Kidney (tissue), 13 donors: ENCODE measurements at regions not wholly inside any gene's neighbourhood (a gene's known extent, or its start where the extent isn't known, plus 50 kb on each side); places are given as distances from the start of the nearest gene placed in this dataset.

ENCODE experiments used
- DNase-seq, 5 donors: peaks; one replicate each; pipeline ENCODE4 v3.0.0-alpha.2; 2013 to 2020
- FAIRE-seq: peaks from 2 replicates; lab custom pipeline; 2012; peaks lifted over from hg19 to GRCh38; lab: Jason Lieb, UNC
- H3K27ac ChIP-seq, 2 donors: one replicate each; pipeline ENCODE4 v1.7.0; 2013; ENCODE audit warnings: low read depth in 2 of 2, low read length in 2 of 2, inconsistent platforms in 1 of 2
- H3K27me3 ChIP-seq: one replicate; pipeline ENCODE4 v1.7.1; 2013; ENCODE audit warnings: low read length, inconsistent platforms; ENCODE audit not compliant: control insufficient read depth, insufficient read depth
- H3K36me3 ChIP-seq, 3 donors: one replicate each; pipeline versions ENCODE4 v1.7.0 to v1.7.1; 2013; ENCODE audit warnings: low read length in 3 of 3, control low read depth in 1 of 3, inconsistent platforms in 1 of 3; ENCODE audit not compliant: insufficient read depth in 3 of 3, control insufficient read depth in 2 of 3
- H3K4me1 ChIP-seq, 3 donors: one replicate each; pipeline versions ENCODE4 v1.7.0 to v1.7.1; 2013; ENCODE audit warnings: low read length in 3 of 3, inconsistent platforms in 1 of 3, low read depth in 1 of 3; ENCODE audit not compliant: control insufficient read depth in 2 of 3, insufficient read depth in 2 of 3
- H3K4me3 ChIP-seq, 3 donors: one replicate each; pipeline versions ENCODE4 v1.7.0 to v1.8.1; 2013; ENCODE audit warnings: low read length in 3 of 3, control low read depth in 1 of 3, inconsistent platforms in 1 of 3
- H3K9ac ChIP-seq, 3 donors: one replicate each; pipeline versions ENCODE4 v1.7.0 to v1.7.1; 2013; ENCODE audit warnings: low read length in 3 of 3, control low read depth in 1 of 3, inconsistent platforms in 1 of 3
- H3K9me3 ChIP-seq, 3 donors: one replicate each; pipeline versions ENCODE4 v1.7.0 to v1.7.1; 2013; ENCODE audit warnings: low read length in 3 of 3, control low read depth in 1 of 3, inconsistent platforms in 1 of 3; ENCODE audit not compliant: control insufficient read depth in 2 of 3, insufficient read depth in 1 of 3
- CTCF ChIP-seq: IDR thresholded peaks from 3 replicates; pipeline ENCODE4 v1.5.1; 2012; ENCODE audit warnings: mild to moderate bottlenecking, moderate library complexity, borderline replicate concordance; ENCODE audit not compliant: insufficient read depth; ENCODE audit errors: extremely low read depth
- intact Hi-C: fragments of 100-400 bp; cut with DNase I; formaldehyde crosslinking; loops from one replicate; pipeline ENCODE4 v1.11.1; 2022
- donor health status: control.
- donor health status: control.
- donor health status: control.
- donor health status: control.
- donor health status: control.
- donor health status: DM: yes; HTN: yes; CAD: no.
- donor health status: Normal renal cell carcinoma (clear cell type).

- H3K9me3 ChIP-seq = no peaks in the 10 kb centered on the region
- H3K4me3 ChIP-seq = no peak overlapping the region
- FAIRE-seq (no peak), DNase-seq (no peak)
- H3K4me1 ChIP-seq = no peaks in the 10 kb centered on the region
- no peak overlapping the region for H3K9ac ChIP-seq
- no peak for TF ChIP-seq CTCF
- H3K27ac ChIP-seq = no peak overlapping the region
- no peaks in the 10 kb centered on the region for H3K27me3 ChIP-seq
- intact Hi-C loops = no loop called here
- no peaks in the 10 kb centered on the region for H3K36me3 ChIP-seq
These were observed 168.4 kb downstream of the ARL4C start for GRCh38 chr2:234328444-234328990.

GRCh38 chr2:234326694-234327093, 170.2 kb downstream of the ARL4C start:
- FAIRE-seq = no peak
- no peaks in the 10 kb centered on the region for H3K4me1 ChIP-seq
- H3K27ac ChIP-seq = no peak overlapping the region
- H3K4me3 ChIP-seq = no peak overlapping the region
- H3K9ac ChIP-seq = no peak overlapping the region
- DNase-seq = no peak
- intact Hi-C loops = no loop called here
- TF ChIP-seq CTCF = no peak
- H3K27me3 ChIP-seq = no peaks in the 10 kb centered on the region
- no peaks in the 10 kb centered on the region for H3K9me3 ChIP-seq
- H3K36me3 ChIP-seq = no peaks in the 10 kb centered on the region

GRCh38 chr2:234324116-234324515, 172.8 kb downstream of the ARL4C start:
- FAIRE-seq = no peak
- Histone ChIP-seq H3K27me3 (no peaks in the 10 kb centered on the region), H3K9me3 (no peaks in the 10 kb centered on the region), H3K4me3 (no peak overlapping the region), H3K27ac (no peak overlapping the region), H3K4me1 (no peaks in the 10 kb centered on the region), H3K9ac (no peak overlapping the region), H3K36me3 (no peaks in the 10 kb centered on the region)
- intact Hi-C loops = no loop called here
- TF ChIP-seq CTCF = no peak
- no peak for DNase-seq

GRCh38 chr2:234322766-234323465, 174.0 kb downstream of the ARL4C start:
- no peak overlapping the region for H3K27ac ChIP-seq
- intact Hi-C loops = no loop called here
- H3K9me3 ChIP-seq = no peaks in the 10 kb centered on the region
- H3K9ac ChIP-seq = no peak overlapping the region
- H3K27me3 ChIP-seq = no peaks in the 10 kb centered on the region
- H3K4me1 ChIP-seq = no peaks in the 10 kb centered on the region
- no peak overlapping the region for H3K4me3 ChIP-seq
- TF ChIP-seq CTCF = no peak
- no peak for FAIRE-seq
- H3K36me3 ChIP-seq = no peaks in the 10 kb centered on the region
- DNase-seq = no peak
